PC-9 (cell line): ENCODE measurements at regions not wholly inside any gene's neighbourhood (a gene's known extent, or its start where the extent isn't known, plus 50 kb on each side); places are given as distances from the start of the nearest gene placed in this dataset.

Source experiments
- BruUV-seq: library from RNA; stranded (reverse); fragments of 400-500 nt; replicated peaks from 2 replicates; lab custom pipeline; 2021; lab: Mats Ljungman, UMichigan
- CTCF ChIA-PET: fragments of 300-600 bp; sonication (Branson Sonifier 250); formaldehyde crosslinking; loops from one replicate; lab custom pipeline; 2022; ENCODE audit warnings: antibody characterized with exemption; lab: Charles Lee
- POLR2A ChIA-PET: fragments of 300-600 bp; sonication (Branson Sonifier 250); formaldehyde crosslinking; loops from one replicate; lab custom pipeline; 2022; ENCODE audit warnings: antibody characterized with exemption; ENCODE audit not compliant: unreplicated experiment; lab: Charles Lee
- DNase-seq, 2 experiments: peaks; one replicate each; pipeline versions ENCODE4 v3.0.0 to v3.0.0-alpha.2; 2015 to 2022; ENCODE audit warnings: mixed read lengths in 1 of 2
- H2AFZ ChIP-seq: fragments of 200-600 bp; sonication (generic); 2 replicates; pipeline ENCODE4 v1.8.1; 2017; ENCODE audit warnings: antibody characterized with exemption
- H3F3A ChIP-seq: fragments of 200-600 bp; sonication (generic); 2 replicates; pipeline ENCODE4 v1.8.1; 2017; ENCODE audit warnings: antibody characterized with exemption, mild to moderate bottlenecking, low read depth; ENCODE audit not compliant: insufficient read depth
- H3K27ac ChIP-seq: fragments of 200-600 bp; sonication (generic); 2 replicates; pipeline ENCODE4 v1.6.1; 2016; ENCODE audit warnings: mixed run types
- H3K27me3 ChIP-seq: fragments of 200-600 bp; sonication (generic); 2 replicates; pipeline ENCODE4 v1.6.1; 2016; ENCODE audit warnings: low read depth, mixed run types; ENCODE audit not compliant: insufficient read depth
- H3K36me3 ChIP-seq: fragments of 200-600 bp; sonication (generic); 2 replicates; pipeline ENCODE4 v1.6.1; 2016; ENCODE audit warnings: low read depth, mixed run types
- H3K4me1 ChIP-seq: fragments of 200-600 bp; sonication (generic); replicated peaks from 2 replicates; pipeline ENCODE4 v1.6.1; 2016; ENCODE audit warnings: mixed run types; ENCODE audit not compliant: insufficient read depth
- H3K4me2 ChIP-seq: fragments of 200-600 bp; sonication (generic); 2 replicates; pipeline ENCODE4 v1.6.1; 2017; ENCODE audit warnings: mixed run types
- H3K4me3 ChIP-seq: fragments of 200-600 bp; sonication (generic); 2 replicates; pipeline ENCODE4 v1.6.1; 2016; ENCODE audit warnings: mixed run types
- H3K79me2 ChIP-seq: fragments of 200-600 bp; sonication (generic); 2 replicates; pipeline ENCODE4 v1.6.1; 2017; ENCODE audit warnings: low read depth, mixed run types
- H3K9me2 ChIP-seq: fragments of 200-600 bp; sonication (generic); 2 replicates; pipeline ENCODE4 v1.8.1; 2017; ENCODE audit warnings: mild to moderate bottlenecking; ENCODE audit not compliant: insufficient read depth
- H3K9me3 ChIP-seq: fragments of 200-600 bp; sonication (generic); 2 replicates; pipeline ENCODE4 v1.8.1; 2016; ENCODE audit warnings: low read depth; ENCODE audit not compliant: insufficient read depth
- H4K20me1 ChIP-seq: fragments of 200-600 bp; sonication (generic); 2 replicates; pipeline ENCODE4 v1.8.1; 2017; ENCODE audit not compliant: insufficient read depth
- CTCF ChIP-seq: fragments of 200-600 bp; sonication (generic); conservative IDR thresholded peaks from 2 replicates; pipeline ENCODE4 v1.6.1; 2017; ENCODE audit warnings: mixed run types, antibody characterized with exemption, mild to moderate bottlenecking, moderate library complexity
- EZH2 ChIP-seq: fragments of 200-600 bp; sonication (generic); IDR thresholded peaks from 2 replicates; pipeline ENCODE4 v1.8.0; 2017; ENCODE audit warnings: antibody characterized with exemption, low read depth
- intact Hi-C: fragments of 100-400 bp; cut with micrococcal nuclease; formaldehyde crosslinking; loops from one replicate; pipeline ENCODE4 v1.10.0; 2022; ENCODE audit not compliant: unreplicated experiment

DNA sequence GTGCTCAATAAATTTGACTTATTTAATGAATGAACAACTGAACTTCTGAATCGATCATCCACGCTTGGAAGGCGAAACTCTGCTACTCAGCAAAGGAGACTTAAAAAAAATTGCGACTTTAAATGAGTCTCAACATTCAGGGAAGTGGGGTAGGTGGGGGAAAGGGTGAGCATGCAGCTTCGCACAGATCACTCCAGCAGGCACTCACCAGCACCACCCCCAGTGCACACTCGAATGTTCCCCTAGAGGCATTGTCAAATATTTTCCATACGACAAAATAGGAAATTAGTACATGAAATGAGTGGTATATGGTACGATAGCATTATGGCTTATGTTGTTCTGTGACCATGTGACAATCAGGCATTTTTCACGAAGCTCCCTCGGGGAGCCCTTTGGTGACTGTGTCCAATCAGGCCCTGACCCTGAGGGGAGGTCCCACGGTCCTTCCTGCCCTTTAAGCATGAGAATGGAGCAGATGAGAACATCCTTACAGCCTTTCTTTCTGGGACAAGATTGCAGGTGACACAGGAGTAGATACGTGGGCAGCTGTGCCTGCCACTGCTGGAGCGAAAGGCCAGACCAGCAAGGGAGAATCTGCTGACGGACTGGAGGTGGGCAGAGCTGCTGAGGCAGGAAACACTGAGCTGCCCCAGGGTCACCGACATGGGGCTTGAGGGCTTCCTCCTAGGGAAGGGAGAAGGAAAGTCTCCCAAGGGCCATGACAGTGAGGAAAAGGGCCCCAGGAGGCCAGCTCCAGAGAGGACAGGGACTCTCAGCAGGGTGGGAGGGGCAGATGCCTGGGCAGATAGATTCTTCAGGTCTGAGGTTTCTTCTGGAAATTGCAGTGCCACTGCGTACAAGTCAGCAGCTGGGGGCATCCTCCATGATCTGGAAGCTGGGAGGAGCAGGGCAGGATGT lies 101.3 kb upstream of the ID2 start:
- Histone ChIP-seq H4K20me1 (no peaks in the 10 kb centered on the region; the same call in none of the 2 replicates), H3K9me2 (no peaks in the 10 kb centered on the region), H3K27ac (no peak overlapping the region), H2AFZ (no peak overlapping the region), H3K4me2 (no peak overlapping the region), H3K4me3 (no peak overlapping the region), H3K79me2 (no peaks in the 10 kb centered on the region), H3K4me1 (no peaks in the 10 kb centered on the region), H3K9me3 (no peaks in the 10 kb centered on the region), H3K27me3 (peaks cover 95% of the 10 kb centered on the region), H3F3A (no peaks in the 10 kb centered on the region), H3K36me3 (no peaks in the 10 kb centered on the region)
- POLR2A ChIA-PET, result no interaction called here
- TF ChIP-seq EZH2 (no peak), CTCF (no peak)
- intact Hi-C loops, result no loop called here
- no peak for DNase-seq
- CTCF ChIA-PET, result no interaction called here
- no TSS peak for BruUV-seq

DNA sequence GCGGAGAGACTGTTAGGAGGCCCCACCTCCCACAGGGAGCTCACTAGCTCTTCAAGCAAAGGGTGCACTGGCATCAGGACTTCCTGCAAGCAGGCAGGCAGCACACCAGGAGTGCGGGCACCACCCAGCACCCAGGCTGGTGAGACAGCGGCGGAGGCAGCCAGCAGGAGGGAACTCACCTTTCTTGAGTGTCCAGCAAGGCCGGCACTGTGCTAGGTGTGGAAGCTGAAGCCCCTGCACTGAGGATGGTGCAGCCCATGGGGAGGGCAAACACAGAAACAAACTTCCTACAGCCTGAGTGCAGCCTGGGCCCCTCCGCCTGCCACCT lies 100.7 kb upstream of the ID2 start:
- H3K4me2 ChIP-seq, result no peak overlapping the region
- H3K79me2 ChIP-seq, result no peaks in the 10 kb centered on the region
- TF ChIP-seq EZH2, result no peak
- TF ChIP-seq CTCF, result no peak
- no peaks in the 10 kb centered on the region; the same call in none of the 2 replicates for H4K20me1 ChIP-seq
- intact Hi-C loops, result no loop called here
- no peaks in the 10 kb centered on the region for H3K9me3 ChIP-seq
- DNase-seq, result no peak
- no peak overlapping the region for H3K27ac ChIP-seq
- no peaks in the 10 kb centered on the region for H3F3A ChIP-seq
- POLR2A ChIA-PET, result no interaction called here
- no peaks in the 10 kb centered on the region for H3K4me1 ChIP-seq
- no peaks in the 10 kb centered on the region for H3K36me3 ChIP-seq
- CTCF ChIA-PET, result no interaction called here
- H2AFZ ChIP-seq, result no peak overlapping the region
- no peak overlapping the region for H3K4me3 ChIP-seq
- BruUV-seq, result no TSS peak
- peaks cover 96% of the 10 kb centered on the region for H3K27me3 ChIP-seq
- H3K9me2 ChIP-seq, result no peaks in the 10 kb centered on the region

GRCh38 chr2:8581601-8582041 lies 100.2 kb upstream of the ID2 start:
- ChIA-PET CTCF (no interaction called here), POLR2A (no interaction called here)
- no peak for DNase-seq
- Histone ChIP-seq H3K4me3 (no peak overlapping the region), H3K4me2 (no peak overlapping the region), H3K9me3 (no peaks in the 10 kb centered on the region), H3K4me1 (no peaks in the 10 kb centered on the region), H3K36me3 (no peaks in the 10 kb centered on the region), H3K79me2 (no peaks in the 10 kb centered on the region), H3F3A (no peaks in the 10 kb centered on the region), H4K20me1 (no peaks in the 10 kb centered on the region; the same call in none of the 2 replicates), H3K27ac (no peak overlapping the region), H3K9me2 (no peaks in the 10 kb centered on the region), H2AFZ (no peak overlapping the region), H3K27me3 (peaks cover 96% of the 10 kb centered on the region)
- no peak for TF ChIP-seq EZH2
- no peak for TF ChIP-seq CTCF
- no TSS peak for BruUV-seq
- intact Hi-C loops, result no loop called here
